ENCODE measurements at regions not wholly inside any gene's neighbourhood (a gene's known extent, or its start where the extent isn't known, plus 50 kb on each side); places are given as distances from the start of the nearest gene placed in this dataset.

- no peak for TF ChIP-seq SIN3A (IDR thresholded peaks at IDR 0.05; ENCODE audit: borderline replicate concordance, insufficient read depth, low read length)
- no peak for TF ChIP-seq FOXP2 (optimal IDR thresholded peaks at IDR 0.05; ENCODE audit: borderline replicate concordance, extremely low read depth, extremely low read length, insufficient read depth)
- TF ChIP-seq POLR2AphosphoS5 (IDR thresholded peaks at IDR 0.05; ENCODE audit: low read depth, low read length): no peak
- no peak for TF ChIP-seq REST (IDR thresholded peaks at IDR 0.05; ENCODE audit: insufficient read depth in 1 of 2, low read depth in 2 of 2, low read length in 2 of 2)
- TF ChIP-seq TAF1 (IDR thresholded peaks at IDR 0.05; ENCODE audit: borderline replicate concordance, insufficient read depth, low read length): no peak
Measured at GRCh38 chr2:6369266-6369665, 496.4 kb downstream of the CMPK2 start.

GRCh38 chr2:6370753-6371551, 494.8 kb downstream of the CMPK2 start:
- TF ChIP-seq REST (IDR thresholded peaks at IDR 0.05; ENCODE audit: insufficient read depth in 1 of 2, low read depth in 2 of 2, low read length in 2 of 2): no peak
- TF ChIP-seq POLR2AphosphoS5 (IDR thresholded peaks at IDR 0.05; ENCODE audit: low read depth, low read length): no peak
- no peak for TF ChIP-seq SIN3A (IDR thresholded peaks at IDR 0.05; ENCODE audit: borderline replicate concordance, insufficient read depth, low read length)
- no peak for TF ChIP-seq TAF1 (IDR thresholded peaks at IDR 0.05; ENCODE audit: borderline replicate concordance, insufficient read depth, low read length)
- no peak for TF ChIP-seq FOXP2 (optimal IDR thresholded peaks at IDR 0.05; ENCODE audit: borderline replicate concordance, extremely low read depth, extremely low read length, insufficient read depth)

- TF ChIP-seq SIN3A (IDR thresholded peaks at IDR 0.05; ENCODE audit: borderline replicate concordance, insufficient read depth, low read length) (no peak), POLR2AphosphoS5 (IDR thresholded peaks at IDR 0.05; ENCODE audit: low read depth, low read length) (no peak), REST (IDR thresholded peaks at IDR 0.05; ENCODE audit: insufficient read depth in 1 of 2, low read depth in 2 of 2, low read length in 2 of 2) (no peak), TAF1 (IDR thresholded peaks at IDR 0.05; ENCODE audit: borderline replicate concordance, insufficient read depth, low read length) (no peak), FOXP2 (optimal IDR thresholded peaks at IDR 0.05; ENCODE audit: borderline replicate concordance, extremely low read depth, extremely low read length, insufficient read depth) (no peak)
Measured at GRCh38 chr2:6372317-6372901, 493.3 kb downstream of the CMPK2 start.

- TF ChIP-seq REST (IDR thresholded peaks at IDR 0.05; ENCODE audit: insufficient read depth in 1 of 2, low read depth in 2 of 2, low read length in 2 of 2): no peak
- no peak for TF ChIP-seq FOXP2 (optimal IDR thresholded peaks at IDR 0.05; ENCODE audit: borderline replicate concordance, extremely low read depth, extremely low read length, insufficient read depth)
- TF ChIP-seq SIN3A (IDR thresholded peaks at IDR 0.05; ENCODE audit: borderline replicate concordance, insufficient read depth, low read length): no peak
- no peak for TF ChIP-seq TAF1 (IDR thresholded peaks at IDR 0.05; ENCODE audit: borderline replicate concordance, insufficient read depth, low read length)
- TF ChIP-seq POLR2AphosphoS5 (IDR thresholded peaks at IDR 0.05; ENCODE audit: low read depth, low read length): no peak
Measured at GRCh38 chr2:6381326-6381725, 484.4 kb downstream of the CMPK2 start.

All from PFSK-1 (cell line).